LNCAP (cell line): ENCODE measurements at regions not wholly inside any gene's neighbourhood (a gene's known extent, or its start where the extent isn't known, plus 50 kb on each side); places are given as distances from the start of the nearest gene placed in this dataset.

Experiments used
- CTCF ChIP-seq: fragments of 450-650 bp; IDR thresholded peaks from 2 replicates; pipeline ENCODE4 v1.5.1; 2017; ENCODE audit warnings: mild to moderate bottlenecking

GRCh38 chr20:11430652-11431051 is 487.0 kb upstream of the BTBD3 start:
- TF ChIP-seq CTCF, result no peak

- TF ChIP-seq CTCF, result no peak
These were observed 486.1 kb upstream of the BTBD3 start for GRCh38 chr20:11431621-11432020.

- TF ChIP-seq CTCF, result no peak
These were observed 485.3 kb upstream of the BTBD3 start for GRCh38 chr20:11432407-11432806.

- no peak for TF ChIP-seq CTCF
These were observed 481.4 kb upstream of the BTBD3 start for GRCh38 chr20:11436113-11436905.

DNA sequence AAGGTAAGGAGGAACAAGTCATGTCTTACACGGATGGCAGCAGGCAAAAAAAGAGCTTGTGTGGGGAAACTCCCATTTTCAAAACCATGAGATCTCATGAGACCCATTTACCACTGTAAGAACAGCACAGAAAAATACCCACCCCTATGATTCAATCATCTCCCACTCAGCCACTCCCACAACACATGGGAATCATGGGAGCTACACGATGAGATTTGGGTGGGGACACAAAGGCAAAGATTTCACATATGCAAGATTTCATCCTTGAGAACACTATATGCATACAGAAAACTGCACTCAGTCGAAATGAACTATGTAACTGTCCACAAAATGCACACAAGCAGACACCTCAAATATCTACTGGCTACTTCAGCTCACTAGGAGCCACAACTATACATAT is 480.6 kb upstream of the BTBD3 start:
- TF ChIP-seq CTCF, result no peak

DNA sequence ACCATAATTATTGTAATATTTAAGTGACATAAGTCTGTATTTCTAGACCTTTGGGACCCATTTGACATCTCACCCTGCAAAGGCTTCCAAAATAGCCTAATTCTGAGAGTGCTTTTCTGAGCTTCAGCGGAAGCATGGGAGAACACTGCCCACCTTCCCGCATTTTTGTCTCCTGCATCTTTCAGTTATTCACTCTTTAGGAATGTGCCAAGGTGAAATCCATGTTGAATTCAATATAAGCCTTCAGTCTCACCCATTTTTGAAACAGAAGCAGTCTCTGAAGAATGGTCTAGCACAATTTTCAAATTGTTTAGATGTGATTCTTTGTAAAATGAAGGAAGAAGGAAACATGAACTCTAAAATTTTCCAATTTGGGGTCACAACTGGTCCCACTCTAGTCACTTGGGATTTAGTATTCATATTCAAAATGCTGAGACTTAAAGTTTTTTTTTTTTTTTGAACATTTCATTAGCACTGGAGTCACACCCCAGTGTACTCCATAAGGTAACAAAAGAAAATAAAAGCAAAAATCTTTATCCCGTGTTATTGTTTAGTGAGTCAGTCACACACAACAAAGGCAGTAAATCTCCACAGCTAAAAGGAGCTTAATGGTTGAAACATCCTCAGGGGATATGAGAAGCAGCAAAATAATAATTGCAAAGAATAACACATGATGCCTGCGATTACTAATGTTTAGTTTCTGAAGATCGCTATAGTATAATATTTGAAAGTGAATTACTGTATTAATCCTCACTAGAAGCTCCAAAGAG is 479.9 kb upstream of the BTBD3 start:
- TF ChIP-seq CTCF, result no peak

DNA sequence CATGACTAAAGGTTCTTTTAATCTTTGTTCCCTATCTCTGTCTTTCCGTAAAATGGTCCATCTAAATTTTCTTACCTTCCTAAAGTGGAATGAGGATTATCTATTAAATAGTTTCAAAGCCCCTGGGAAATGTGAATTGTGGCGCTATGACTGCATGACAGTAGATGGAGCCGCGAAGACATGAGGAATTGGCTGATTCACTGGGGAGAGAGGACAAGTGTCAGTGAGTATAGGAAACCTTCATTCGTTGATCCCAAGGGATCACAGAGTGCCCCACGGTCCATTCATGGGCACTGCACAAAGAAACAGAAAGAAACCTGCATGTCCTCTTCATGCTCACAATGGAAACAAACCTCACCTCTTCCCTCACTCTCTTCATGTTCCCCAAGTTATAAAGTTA is 479.3 kb upstream of the BTBD3 start:
- TF ChIP-seq CTCF, result no peak; the same call in 1 of the 2 replicates
